ENCODE measurements at regions not wholly inside any gene's neighbourhood (a gene's known extent, or its start where the extent isn't known, plus 50 kb on each side); places are given as distances from the start of the nearest gene placed in this dataset.

DNA sequence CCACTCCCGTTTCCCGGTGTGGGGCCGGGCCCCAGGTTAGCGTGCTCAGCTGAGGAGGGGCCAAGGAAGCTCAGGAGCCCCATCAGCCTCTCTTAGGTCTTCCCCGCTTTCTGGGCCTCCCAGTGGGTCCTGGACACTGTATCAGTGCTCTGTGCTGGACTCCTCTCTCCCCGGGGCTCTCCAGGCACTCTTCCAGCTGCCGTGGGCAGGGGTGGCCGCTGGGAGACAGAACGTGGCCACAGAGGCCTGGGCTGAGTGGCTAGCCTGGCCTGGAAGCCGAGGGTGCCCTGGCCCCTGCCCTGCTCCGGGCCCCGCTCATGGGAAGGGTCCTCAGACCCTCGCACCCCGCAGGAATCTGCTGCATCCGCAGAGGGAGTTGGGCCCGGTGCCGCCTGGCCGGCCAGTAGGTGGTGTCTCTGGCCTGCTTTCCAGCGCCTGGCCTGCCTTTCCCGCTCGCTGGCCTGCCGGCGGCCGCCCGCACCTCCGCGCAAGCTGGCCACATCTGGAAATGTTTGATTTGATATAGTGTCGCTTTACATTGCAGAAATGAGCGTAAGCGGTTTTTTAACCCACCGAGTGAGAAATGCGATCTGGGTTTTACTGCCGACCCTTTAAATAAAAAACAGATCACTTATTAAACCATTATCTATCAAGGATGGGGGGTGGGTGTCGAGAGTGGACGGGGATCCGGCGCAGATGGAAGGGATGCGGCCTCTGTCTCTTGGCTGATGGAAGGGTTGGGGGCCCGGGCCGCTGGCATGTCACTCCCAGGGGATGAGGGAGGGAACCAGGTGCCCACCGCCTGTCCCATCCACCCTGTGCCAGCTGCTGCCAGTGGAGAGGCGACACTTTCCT lies 74.4 kb upstream of the TTC34 start:
- no peak overlapping the region for H3K4me3 Mint-ChIP-seq
- no peaks in the 10 kb centered on the region for H3K9me3 Mint-ChIP-seq
- DNase-seq (no peak), ATAC-seq (no peak)
- no peaks in the 10 kb centered on the region for H3K4me1 Mint-ChIP-seq
- peaks cover 1% of the 10 kb centered on the region for H3K36me3 Mint-ChIP-seq (ENCODE audit: low read depth)
- no peaks in the 10 kb centered on the region for H3K27me3 Mint-ChIP-seq
- H3K27ac Mint-ChIP-seq, result no peak overlapping the region

- no peaks in the 10 kb centered on the region for H3K36me3 Mint-ChIP-seq (ENCODE audit: low read depth)
- DNase-seq, result no peak
- H3K9me3 Mint-ChIP-seq, result no peaks in the 10 kb centered on the region
- ATAC-seq, result no peak
- no peak overlapping the region for H3K27ac Mint-ChIP-seq
- H3K4me1 Mint-ChIP-seq, result no peaks in the 10 kb centered on the region
- no peak overlapping the region for H3K4me3 Mint-ChIP-seq
- no peaks in the 10 kb centered on the region for H3K27me3 Mint-ChIP-seq
These were observed 75.4 kb upstream of the TTC34 start for GRCh38 chr1:2876846-2877245.

DNA sequence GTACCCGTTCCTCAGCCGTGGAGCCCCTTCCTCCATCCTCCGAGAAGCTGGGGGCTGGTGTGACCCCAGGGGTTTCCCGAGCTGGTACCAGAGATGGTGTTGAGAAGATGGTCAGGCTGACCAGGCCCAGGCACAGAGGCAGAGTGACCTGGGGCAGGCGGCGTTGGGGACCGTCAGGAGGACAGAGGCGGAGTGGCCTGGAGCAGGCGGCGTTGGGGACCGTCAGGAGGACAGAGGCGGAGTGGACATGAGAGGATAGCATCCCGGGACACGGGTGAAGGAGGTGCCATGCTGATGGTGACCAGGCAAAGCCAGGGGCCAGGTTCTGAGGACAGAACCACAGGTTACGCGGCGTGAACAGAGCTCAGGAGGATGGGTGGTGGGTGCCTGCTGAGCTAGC lies 75.9 kb upstream of the TTC34 start:
- no peak overlapping the region for H3K27ac Mint-ChIP-seq
- no peaks in the 10 kb centered on the region for H3K9me3 Mint-ChIP-seq
- no peak for DNase-seq
- H3K4me1 Mint-ChIP-seq, result no peaks in the 10 kb centered on the region
- H3K36me3 Mint-ChIP-seq (ENCODE audit: low read depth), result no peaks in the 10 kb centered on the region
- no peak for ATAC-seq
- no peaks in the 10 kb centered on the region for H3K27me3 Mint-ChIP-seq
- H3K4me3 Mint-ChIP-seq, result no peak overlapping the region

GRCh38 chr1:2878591-2878990 lies 77.1 kb upstream of the TTC34 start:
- Mint-ChIP-seq H3K36me3 (ENCODE audit: low read depth) (no peaks in the 10 kb centered on the region), H3K4me1 (no peaks in the 10 kb centered on the region), H3K27ac (no peak overlapping the region), H3K9me3 (no peaks in the 10 kb centered on the region), H3K4me3 (no peak overlapping the region), H3K27me3 (no peaks in the 10 kb centered on the region)
- DNase-seq, result no peak
- ATAC-seq, result no peak

- no peak for DNase-seq
- H3K4me1 Mint-ChIP-seq, result no peaks in the 10 kb centered on the region
- H3K9me3 Mint-ChIP-seq, result no peaks in the 10 kb centered on the region
- H3K27me3 Mint-ChIP-seq, result no peaks in the 10 kb centered on the region
- H3K36me3 Mint-ChIP-seq (ENCODE audit: low read depth), result no peaks in the 10 kb centered on the region
- no peak overlapping the region for H3K4me3 Mint-ChIP-seq
- no peak for ATAC-seq
- H3K27ac Mint-ChIP-seq, result no peak overlapping the region
These were observed 77.5 kb upstream of the TTC34 start for GRCh38 chr1:2879026-2879425.

- Mint-ChIP-seq H3K36me3 (ENCODE audit: low read depth) (no peaks in the 10 kb centered on the region), H3K27ac (no peak overlapping the region), H3K27me3 (no peaks in the 10 kb centered on the region), H3K4me1 (no peaks in the 10 kb centered on the region), H3K4me3 (no peak overlapping the region), H3K9me3 (no peaks in the 10 kb centered on the region)
- no peak for ATAC-seq
- DNase-seq, result no peak
These were observed 78.1 kb upstream of the TTC34 start for GRCh38 chr1:2879591-2879990.

GRCh38 chr1:2880086-2880485 lies 78.6 kb upstream of the TTC34 start:
- Mint-ChIP-seq H3K4me3 (no peak overlapping the region), H3K36me3 (ENCODE audit: low read depth) (no peaks in the 10 kb centered on the region), H3K27ac (no peak overlapping the region)

DNA sequence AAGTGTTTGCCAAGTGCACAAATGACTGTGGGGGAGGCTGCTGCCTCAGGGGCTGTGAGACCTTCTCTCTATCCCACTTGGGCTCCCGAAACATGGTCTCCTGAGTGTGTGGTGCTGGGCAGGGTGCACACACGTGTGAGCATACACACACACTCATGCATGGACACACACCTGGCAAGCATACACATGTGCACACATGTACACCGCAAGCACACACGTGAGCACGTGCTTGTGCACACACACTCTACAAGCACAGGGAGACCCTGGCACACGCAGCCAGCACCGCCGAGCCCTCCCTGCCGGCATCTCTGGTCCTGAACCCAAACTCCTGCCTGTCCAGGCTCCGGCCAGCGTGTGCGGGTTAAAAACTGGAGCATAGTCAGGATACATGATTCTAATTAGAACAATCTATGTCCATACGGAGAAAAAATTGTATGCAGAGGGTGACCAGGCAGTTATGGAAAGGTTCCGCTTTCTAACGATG lies 79.4 kb upstream of the TTC34 start:
- peaks cover 3% of the 10 kb centered on the region for H3K27me3 Mint-ChIP-seq

More at GRCh38 chr1:2880086-2880485, 78.6 kb upstream of the TTC34 start:
- no peaks in the 10 kb centered on the region for H3K9me3 Mint-ChIP-seq
- ATAC-seq, result no peak
- H3K27me3 Mint-ChIP-seq, result no peaks in the 10 kb centered on the region
- no peaks in the 10 kb centered on the region for H3K4me1 Mint-ChIP-seq
- no peak for DNase-seq

DNA sequence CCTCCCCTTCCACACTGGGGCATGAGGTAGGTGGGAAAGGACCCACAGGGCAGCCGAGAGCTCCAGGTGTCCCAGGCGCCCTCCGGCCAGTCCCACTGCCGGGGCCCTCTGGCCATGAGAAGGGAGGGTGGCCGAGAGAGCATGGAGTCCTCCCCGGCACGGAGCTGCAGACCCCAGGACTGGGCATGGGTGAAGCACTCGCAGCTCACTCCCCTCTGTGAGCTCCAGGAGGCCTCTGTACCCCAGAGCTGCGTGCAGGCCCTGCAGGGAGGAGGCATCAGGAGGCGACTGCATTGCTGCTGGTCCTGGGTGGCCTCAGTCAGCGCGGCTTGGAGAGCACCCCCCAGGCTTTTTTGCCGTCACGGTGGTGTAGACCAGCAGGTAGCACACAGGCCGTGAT lies 80.1 kb upstream of the TTC34 start:
- Mint-ChIP-seq H3K27ac (no peak overlapping the region), H3K27me3 (peaks cover 4% of the 10 kb centered on the region), H3K36me3 (ENCODE audit: low read depth) (no peaks in the 10 kb centered on the region), H3K4me1 (no peaks in the 10 kb centered on the region), H3K9me3 (no peaks in the 10 kb centered on the region), H3K4me3 (no peak overlapping the region)
- DNase-seq (no peak), ATAC-seq (no peak)

More for the DNA sequence above, 79.4 kb upstream of the TTC34 start:
- no peak for ATAC-seq
- DNase-seq, result no peak
- no peaks in the 10 kb centered on the region for H3K36me3 Mint-ChIP-seq (ENCODE audit: low read depth)
- no peak overlapping the region for H3K4me3 Mint-ChIP-seq
- H3K9me3 Mint-ChIP-seq, result no peaks in the 10 kb centered on the region
- no peak overlapping the region for H3K27ac Mint-ChIP-seq
- no peaks in the 10 kb centered on the region for H3K4me1 Mint-ChIP-seq

GRCh38 chr1:2882966-2883696 lies 81.6 kb upstream of the TTC34 start:
- DNase-seq (no peak), ATAC-seq (no peak)
- H3K27me3 Mint-ChIP-seq, result peaks cover 4% of the 10 kb centered on the region
- H3K27ac Mint-ChIP-seq, result no peak overlapping the region
- no peak overlapping the region for H3K4me3 Mint-ChIP-seq
- H3K9me3 Mint-ChIP-seq, result no peaks in the 10 kb centered on the region
- H3K4me1 Mint-ChIP-seq, result no peaks in the 10 kb centered on the region
- no peaks in the 10 kb centered on the region for H3K36me3 Mint-ChIP-seq (ENCODE audit: low read depth)

DNA sequence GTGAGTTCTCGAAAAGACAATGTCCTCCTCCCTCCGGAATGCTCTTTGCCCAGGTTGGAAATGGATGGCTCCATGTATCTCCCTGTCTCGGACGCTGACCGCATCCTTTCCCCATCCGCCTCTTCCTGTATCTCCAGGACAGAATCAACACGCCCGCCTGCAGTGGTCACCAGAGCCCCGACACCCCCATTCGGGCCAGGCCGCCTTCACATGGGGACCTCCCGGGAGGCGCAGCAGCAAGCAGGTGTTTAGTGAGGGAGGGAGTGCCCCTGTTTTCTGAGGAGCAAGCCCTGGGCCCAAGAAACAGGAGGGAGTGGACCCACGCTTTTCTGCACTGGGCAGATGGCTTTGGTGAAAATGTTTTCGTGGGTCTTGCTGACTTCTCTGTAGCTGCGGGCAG lies 83.5 kb upstream of the TTC34 start:
- peaks cover 4% of the 10 kb centered on the region for H3K27me3 Mint-ChIP-seq
- H3K27ac Mint-ChIP-seq, result no peak overlapping the region
- DNase-seq, result no peak
- no peak for ATAC-seq
- H3K4me3 Mint-ChIP-seq, result no peak overlapping the region
- H3K4me1 Mint-ChIP-seq, result no peaks in the 10 kb centered on the region
- H3K9me3 Mint-ChIP-seq, result no peaks in the 10 kb centered on the region
- no peaks in the 10 kb centered on the region for H3K36me3 Mint-ChIP-seq (ENCODE audit: low read depth)

GRCh38 chr1:2886631-2887030 lies 85.1 kb upstream of the TTC34 start:
- H3K9me3 Mint-ChIP-seq, result no peaks in the 10 kb centered on the region
- H3K27ac Mint-ChIP-seq, result no peak overlapping the region
- H3K36me3 Mint-ChIP-seq (ENCODE audit: low read depth), result no peaks in the 10 kb centered on the region
- no peaks in the 10 kb centered on the region for H3K4me1 Mint-ChIP-seq
- H3K4me3 Mint-ChIP-seq, result no peak overlapping the region
- H3K27me3 Mint-ChIP-seq, result peaks cover 4% of the 10 kb centered on the region
- ATAC-seq (no peak), DNase-seq (no peak)

GRCh38 chr1:2887941-2888855 lies 86.7 kb upstream of the TTC34 start:
- no peaks in the 10 kb centered on the region for H3K4me1 Mint-ChIP-seq
- DNase-seq, result no peak

DNA sequence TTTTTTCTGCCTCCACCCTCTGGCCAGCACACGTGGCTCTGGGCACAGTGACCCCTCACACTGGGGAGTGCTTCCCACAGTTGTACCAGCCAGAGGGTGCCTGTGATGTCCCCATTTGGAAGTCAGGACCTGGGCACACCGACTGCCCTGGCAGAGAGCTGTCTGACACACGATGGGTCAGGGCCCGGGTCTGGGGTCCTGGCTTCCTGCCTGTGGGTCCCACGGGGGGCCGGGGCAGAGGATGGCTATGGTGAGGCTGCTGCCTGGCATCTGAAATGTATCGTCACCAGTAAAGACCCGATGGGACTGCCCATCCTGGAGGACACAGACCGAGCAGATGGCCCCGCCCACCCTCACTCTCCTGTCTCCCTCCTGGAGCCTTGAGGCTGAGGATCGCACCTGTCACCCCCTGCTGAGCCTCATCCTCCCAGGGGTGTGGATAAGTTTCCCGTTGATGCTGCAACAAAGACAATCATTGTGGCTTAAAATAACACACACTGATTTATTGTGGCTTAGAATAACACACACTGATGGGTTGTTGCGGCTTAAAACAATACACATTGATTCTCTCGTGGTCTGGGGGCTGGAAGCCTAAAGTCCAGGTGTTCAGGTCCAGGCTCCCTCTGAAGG lies 88.8 kb upstream of the TTC34 start:
- ATAC-seq, result no peak
- Mint-ChIP-seq H3K4me1 (no peaks in the 10 kb centered on the region), H3K9me3 (no peaks in the 10 kb centered on the region), H3K27ac (no peak overlapping the region), H3K27me3 (peaks cover 4% of the 10 kb centered on the region), H3K4me3 (no peak overlapping the region), H3K36me3 (ENCODE audit: low read depth) (no peaks in the 10 kb centered on the region)
- no peak for DNase-seq

More at GRCh38 chr1:2887941-2888855, 86.7 kb upstream of the TTC34 start:
- Mint-ChIP-seq H3K9me3 (no peaks in the 10 kb centered on the region), H3K27ac (no peak overlapping the region), H3K36me3 (ENCODE audit: low read depth) (no peaks in the 10 kb centered on the region), H3K4me3 (no peak overlapping the region), H3K27me3 (peaks cover 4% of the 10 kb centered on the region)
- no peak for ATAC-seq

All from activated naive CD8-positive, alpha-beta T cell treated with anti-CD3 and anti-CD28 coated beads, Interleukin-2, amount 50 U/mL, for 24 hours (primary cell).